NT2/D1 (cell line): ENCODE measurements at regions not wholly inside any gene's neighbourhood (a gene's known extent, or its start where the extent isn't known, plus 50 kb on each side); places are given as distances from the start of the nearest gene placed in this dataset.

Source experiments
- YY1 ChIP-seq: IDR thresholded peaks from 2 replicates; pipeline ENCODE4 v1.6.1; 2011; ENCODE audit not compliant: insufficient read length, insufficient read depth
- ZNF274 ChIP-seq: IDR thresholded peaks from 2 replicates; pipeline ENCODE4 v1.6.1; 2011; ENCODE audit warnings: mild to moderate bottlenecking, low read depth, low read length

DNA sequence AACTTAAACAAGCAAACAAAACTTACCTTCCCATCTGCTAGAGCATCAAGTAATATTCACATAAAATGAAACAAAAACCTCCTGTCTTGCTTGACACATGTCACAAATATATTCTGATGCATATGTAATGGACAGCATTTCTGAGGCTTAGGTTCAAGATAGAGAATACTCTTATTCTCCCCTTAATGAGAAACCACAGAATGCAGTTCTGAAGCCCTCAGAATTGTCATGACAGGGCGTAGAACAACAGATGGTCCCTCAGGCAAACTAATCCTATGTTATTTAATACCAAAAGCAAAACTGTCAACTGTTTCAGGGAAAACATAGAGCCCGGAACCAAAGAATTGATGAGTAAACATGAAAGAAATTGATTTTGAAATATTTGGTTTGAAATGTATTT is 229.9 kb upstream of the RIOK2 start:
- TF ChIP-seq ZNF274 (no peak), YY1 (no peak)
